GM21360 (cell line): ENCODE measurements at regions not wholly inside any gene's neighbourhood (a gene's known extent, or its start where the extent isn't known, plus 50 kb on each side); places are given as distances from the start of the nearest gene placed in this dataset.
"Not testable (repeated sequence)": the region's sequence is repeated elsewhere in the genome, so short reads cannot be mapped to it uniquely, and the experiment has no call there.

ENCODE experiments used
- ATAC-seq: cut with Tn5 transposase; IDR thresholded peaks from one replicate; pipeline ENCODE4 v1.9.1; 2021; ENCODE audit warnings: mild to moderate bottlenecking, moderate library complexity; ENCODE audit not compliant: unreplicated experiment

DNA sequence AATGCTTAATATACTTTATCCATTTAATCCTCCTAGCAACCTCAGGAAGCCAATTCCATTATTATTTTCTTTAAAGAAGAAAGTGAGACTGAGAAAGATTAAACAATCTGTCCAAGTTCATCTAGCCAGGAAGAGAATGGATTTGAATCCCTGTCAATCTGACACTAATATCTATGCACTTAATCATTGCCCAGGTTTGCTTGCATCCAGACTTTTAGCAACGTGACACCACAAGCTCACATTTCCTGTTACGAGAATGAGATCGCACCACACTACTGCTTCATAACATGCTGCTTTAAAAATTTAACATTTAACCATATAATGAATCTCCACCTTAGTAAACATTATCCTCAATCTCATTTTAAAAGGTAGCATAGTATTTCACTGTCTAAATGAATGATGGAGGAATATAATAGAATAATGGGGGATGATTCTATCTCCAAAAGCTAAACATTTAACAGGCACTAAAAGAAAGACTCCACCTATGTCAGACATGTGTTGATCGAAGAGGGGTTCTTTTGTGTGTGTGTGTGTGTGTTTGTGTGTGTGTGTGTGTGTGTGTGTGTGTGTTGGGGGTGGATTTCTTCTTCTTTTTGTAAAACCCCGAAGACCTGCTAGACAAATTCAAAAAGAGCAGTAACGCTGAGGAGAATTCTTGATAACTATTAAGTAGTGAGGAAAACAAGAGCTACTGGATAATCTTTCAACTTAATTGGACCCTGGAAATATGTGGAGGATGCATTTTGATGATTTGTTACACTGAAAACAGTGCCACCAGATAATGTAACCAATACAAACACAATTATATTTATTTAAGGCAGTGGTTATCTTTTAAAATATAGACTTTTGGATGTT is 138.7 kb upstream of the NR3C1 start:
- ATAC-seq: no peak

DNA sequence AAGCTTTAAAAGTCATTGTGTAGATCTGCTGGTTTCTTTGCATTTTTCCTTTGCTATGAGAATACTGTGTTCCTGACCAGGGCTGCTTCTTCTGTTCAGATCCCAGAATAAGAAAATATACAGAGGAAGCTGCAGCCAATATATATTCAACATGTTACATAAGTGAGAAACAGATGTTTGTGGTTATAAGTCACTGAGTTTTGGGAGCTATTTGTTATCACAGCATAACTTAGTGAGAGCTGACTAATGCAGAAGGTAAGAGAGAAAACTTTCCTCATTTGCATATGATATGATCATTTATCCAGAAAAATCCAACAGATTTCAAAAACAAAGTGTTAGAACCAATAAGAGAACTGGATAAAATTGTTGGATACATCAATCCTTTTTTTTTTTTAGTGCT is 136.3 kb upstream of the NR3C1 start:
- ATAC-seq: no peak

DNA sequence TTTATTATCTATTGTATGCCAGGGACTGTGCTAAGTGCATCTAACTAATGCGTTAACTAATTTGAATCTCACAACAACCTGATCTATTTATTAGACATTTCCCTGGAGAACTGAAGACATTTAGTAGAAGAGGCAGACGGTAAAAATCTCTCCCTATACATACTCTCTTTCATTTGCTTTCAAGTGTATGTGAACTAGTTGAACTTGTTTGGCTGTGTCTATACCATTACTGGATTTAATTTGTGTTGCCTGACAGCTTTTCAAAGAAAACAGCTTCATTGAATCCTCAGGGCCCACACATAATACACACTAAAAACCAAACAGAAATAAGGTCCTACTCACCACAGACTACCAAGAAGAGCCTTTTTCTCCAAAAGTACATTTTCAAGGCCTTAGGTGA is 133.6 kb upstream of the NR3C1 start:
- ATAC-seq: no peak

DNA sequence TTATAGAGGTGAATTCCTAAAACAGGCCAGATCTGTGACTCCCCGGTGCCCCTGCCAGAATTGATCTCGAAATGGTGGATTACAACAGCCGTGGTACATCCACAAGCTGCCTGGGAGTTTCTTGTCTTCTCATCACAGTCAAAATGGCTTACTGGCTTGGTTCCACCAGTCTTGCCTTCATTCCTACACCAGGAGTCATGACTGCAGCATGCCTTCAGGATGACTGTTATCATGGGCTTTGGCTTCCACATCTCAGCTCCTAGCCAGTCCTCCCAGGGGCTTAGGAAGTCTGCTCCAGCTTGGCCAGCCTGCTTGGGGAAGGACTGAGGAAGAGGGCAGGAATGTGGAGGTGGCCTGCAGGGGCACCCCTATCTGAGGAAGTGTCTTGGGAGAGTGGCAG is 132.9 kb upstream of the NR3C1 start:
- no peak for ATAC-seq

DNA sequence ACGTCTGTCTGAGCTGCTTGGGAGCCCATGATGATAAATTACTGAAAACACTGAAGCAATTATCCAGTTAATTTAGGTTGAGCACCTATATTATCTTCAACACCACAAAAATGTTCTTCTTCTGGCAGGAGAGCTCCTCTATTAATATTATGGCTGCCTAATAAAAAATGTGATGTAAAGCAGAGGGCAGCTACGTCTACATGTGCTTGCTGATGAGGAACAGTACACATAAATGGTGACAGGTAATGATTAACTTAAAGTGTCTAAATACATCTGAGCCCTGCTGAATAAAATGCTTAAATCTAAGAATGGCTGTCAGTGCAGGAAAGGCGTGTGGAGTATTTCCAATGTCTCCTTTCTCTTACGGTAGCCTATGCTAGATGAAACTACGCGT is 131.3 kb upstream of the NR3C1 start:
- ATAC-seq: no peak

DNA sequence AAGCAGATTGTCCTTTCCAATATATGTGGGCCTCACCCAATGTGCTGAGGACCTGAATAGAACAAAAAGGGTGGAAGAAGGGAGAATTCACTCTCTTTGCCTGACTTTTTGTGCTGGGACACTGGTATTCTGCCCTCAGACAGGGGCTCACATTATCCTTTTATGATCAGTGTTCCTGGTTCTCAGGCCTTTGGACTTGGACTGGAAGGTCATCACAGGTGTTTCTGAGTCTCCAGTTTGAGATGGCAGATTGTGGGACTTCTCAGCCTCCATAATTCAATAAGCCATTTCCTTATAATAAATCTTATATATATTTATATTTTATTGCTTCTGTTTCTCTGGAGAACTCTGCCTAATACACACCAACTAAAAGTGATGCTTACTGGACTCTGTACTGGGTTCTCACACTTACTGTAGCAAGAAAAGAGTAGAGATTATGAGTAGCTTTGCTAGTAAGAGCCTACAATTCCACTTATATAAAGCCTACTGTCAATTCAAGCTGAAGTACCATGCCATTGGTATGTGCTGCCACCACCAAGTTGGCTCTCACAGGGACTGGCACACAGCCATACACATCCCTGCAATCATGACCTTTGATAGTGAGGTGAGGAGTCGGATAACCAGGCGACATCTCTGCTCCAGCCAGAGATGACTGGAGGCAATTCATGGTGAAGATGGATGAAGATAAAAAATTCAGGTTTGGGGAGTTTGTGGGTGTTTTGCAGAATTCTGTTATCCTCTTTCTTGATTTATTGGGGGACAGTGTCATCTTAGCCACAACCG is 130.7 kb upstream of the NR3C1 start:
- ATAC-seq: no peak

DNA sequence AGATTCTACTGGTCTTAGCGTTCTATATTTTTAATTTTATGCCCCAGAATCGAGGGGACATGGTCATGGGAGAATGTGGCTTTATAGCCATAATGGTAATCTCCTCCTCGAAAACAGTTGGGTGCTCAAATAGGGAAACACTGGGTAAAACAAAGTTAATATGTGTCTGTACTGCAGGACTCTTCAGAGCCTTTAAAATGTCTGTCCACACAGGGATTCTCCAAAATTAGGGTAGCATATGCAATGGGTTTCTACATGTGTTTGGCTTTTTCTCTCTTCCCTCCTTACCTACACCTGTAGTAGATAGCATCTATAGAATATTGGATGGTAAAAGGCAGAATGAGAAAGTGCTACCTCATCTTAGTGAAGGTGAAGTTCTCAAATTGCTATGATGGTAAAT is 130.0 kb upstream of the NR3C1 start:
- ATAC-seq: no peak

DNA sequence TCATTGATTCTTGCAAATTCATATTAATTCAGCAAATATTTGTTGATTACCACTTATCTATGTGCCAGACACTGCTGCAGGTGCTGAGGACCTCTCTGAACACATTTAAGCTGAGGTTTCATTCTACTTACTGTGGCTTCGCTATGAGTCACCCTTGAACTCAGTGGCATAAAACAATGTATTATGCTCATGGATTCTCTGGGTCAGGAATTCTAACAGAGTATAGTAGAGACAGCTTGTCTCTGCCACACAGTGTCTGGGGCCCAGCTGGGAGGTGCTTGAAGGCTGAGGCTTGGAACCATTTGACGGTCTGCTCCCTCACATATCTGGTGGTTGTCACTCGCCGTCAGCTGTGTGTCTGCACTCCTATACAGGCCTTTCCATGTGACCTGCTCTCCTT is 124.3 kb upstream of the NR3C1 start:
- no peak for ATAC-seq

DNA sequence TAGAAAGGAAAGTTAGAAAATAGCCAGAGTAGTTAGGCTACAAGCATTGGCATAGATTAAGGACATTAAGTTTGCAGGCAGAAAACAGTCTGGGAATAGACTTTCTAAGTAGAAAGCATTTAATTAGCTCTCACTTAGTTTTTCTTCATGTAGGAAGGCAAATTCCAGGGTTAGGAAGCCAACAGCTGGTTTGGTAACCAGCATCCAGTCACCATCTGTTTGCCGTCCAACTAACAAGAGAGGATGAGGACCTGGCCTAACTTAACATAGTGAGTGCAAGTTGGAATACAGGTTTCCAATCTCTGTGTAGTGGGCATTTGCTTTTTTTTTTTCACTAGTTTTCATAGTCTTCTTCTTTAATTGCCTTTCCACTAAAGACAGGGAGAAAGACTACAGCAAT is 121.7 kb upstream of the NR3C1 start:
- no peak for ATAC-seq

DNA sequence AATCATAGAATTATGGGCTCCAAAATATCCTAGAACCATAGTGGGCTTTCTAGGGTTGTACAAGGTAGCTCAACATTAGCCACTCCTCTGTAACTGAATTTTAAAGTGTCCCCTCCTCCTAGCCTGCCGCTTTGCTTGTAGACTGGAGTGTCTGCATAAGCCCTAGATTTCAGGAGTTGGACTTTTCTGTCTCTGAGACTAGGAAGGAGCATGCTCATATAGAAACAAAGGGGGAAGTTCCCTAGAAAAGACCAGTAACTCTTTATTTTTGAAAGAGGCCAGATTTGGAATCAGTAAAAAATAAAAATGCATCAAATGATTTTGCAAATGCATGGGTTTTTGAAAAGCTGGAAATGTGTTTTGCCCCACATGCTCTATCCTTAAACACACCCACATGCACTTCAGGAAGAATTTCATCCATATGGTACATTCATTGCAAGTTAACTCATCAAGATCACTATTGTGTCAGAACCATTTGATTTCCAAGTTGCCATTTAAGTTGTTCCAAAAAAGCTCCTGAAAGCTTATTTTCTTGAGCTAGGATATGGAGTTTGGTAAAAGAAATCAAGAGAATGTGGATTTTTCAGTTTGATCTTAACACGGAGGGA is 121.0 kb upstream of the NR3C1 start:
- peak; percentile 59 for ATAC-seq

DNA sequence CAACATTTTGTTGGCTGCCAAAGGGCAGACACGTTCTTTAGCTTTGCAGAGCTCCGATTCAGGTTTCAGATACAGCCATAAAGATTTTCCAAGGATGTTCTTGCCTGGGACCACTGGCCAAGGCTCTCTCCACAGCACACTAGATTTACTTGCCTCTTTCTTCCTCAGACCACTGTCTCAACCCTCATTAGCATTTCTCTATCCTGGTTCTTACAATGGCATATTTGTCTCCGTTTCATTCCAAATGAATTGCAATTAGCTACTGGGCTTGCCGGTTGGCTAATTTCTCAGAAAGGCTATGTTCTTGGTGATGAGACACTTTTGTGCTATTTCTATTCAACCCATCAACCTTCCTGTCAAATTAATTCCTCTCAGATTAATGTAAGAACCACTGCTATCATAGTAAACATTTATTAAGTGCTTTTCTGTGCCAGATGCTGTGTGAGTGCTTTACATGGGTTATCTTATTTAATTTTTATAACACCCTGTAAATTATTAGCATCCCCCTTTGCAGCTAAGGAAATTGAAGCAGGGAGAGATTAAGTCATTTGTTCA is 118.4 kb upstream of the NR3C1 start:
- no peak for ATAC-seq

DNA sequence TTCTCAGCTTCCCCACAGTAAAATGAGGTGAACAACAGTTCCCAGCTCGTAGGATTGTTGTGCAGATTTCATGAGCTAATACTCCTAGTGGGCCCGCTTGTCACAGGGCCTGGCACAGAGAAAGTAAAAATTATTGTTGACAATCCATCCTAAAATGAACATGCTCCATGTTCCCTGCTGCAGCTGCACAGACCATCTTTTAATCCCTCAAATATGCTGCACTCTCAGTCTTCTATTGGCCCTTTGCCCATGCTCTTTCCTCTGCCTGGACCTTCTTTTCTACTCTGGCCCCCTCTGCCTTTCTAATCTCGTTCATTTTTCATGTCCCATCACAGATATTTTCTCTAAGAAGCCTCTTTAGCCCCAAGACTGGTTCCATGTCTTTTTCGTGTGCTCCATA is 117.7 kb upstream of the NR3C1 start:
- no peak for ATAC-seq

DNA sequence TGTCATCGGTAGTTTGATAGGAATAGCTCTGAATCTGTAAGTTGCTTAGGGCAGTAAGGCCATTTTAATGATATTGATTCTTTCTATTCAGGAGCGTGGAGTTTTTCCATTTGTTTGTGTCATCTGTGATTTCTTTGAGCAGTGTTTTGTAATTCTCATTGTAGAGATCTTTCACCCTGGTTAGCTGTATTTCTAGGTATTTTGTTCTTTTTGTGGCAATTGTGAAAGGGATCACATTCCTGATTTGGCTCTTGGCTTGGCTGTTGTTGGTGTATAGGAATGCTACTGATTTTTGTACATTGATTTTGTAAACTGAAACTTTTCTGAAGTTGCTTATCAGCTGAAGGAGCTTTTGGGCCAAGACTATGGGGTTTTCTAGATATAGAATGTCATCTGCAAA is 115.7 kb upstream of the NR3C1 start:
- ATAC-seq: not testable (repeated sequence)

DNA sequence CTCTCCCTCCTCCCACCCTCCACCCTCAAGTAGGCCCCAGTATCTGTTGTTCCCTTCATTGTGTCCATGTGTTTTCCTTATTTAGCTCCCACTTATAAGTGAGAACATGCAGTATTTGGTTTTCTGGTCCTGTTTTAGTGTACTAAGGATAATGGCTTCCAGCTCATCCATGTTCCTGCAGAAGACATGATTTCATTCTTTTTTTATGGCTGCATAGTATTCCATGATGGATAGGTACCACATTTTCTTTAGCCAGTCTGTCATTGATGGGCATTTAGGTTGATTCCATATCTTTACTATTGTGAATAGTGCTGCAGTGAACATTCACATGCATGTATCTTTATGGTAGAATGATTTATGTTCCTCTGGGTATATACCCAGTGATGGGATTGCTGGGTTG is 114.3 kb upstream of the NR3C1 start:
- not testable (repeated sequence) for ATAC-seq

DNA sequence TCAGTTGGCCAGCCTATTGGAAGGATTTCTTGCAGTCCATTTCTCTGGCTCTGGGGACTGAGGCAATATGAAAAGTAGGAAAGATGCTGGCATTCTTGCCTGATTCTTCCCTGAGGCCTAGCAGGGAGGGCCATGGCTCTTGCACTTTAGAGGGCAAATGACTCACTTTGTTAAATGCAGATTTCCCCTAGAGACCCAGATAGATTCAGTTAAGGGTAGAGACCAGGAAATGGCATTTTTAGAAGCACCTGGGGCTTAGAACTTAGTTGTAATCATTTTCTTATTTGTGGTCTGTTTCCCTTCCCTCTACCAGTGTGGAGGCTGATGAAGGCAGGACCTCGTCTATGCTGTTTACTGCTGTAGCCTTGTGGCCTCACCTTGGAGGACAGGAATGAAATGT is 112.8 kb upstream of the NR3C1 start:
- ATAC-seq: no peak

DNA sequence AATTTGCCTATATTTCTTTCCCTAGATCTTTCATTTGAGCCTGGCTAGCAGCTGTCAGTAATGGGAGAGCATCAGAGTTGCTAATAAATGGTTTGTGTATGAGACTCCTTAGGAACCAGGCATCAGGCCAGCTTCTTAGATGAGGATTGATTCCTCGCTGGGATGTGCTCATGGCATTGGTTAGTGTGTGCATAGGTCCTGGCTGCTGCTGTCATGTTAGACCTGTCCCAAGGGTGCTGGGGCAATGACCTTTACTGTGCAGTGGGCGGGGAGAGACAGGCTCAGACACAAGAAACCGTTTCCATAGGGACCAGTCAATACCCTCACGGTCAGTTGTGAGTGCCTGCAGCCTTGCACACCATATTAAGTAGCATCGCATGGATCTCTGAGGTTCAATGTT is 112.3 kb upstream of the NR3C1 start:
- ATAC-seq: no peak

DNA sequence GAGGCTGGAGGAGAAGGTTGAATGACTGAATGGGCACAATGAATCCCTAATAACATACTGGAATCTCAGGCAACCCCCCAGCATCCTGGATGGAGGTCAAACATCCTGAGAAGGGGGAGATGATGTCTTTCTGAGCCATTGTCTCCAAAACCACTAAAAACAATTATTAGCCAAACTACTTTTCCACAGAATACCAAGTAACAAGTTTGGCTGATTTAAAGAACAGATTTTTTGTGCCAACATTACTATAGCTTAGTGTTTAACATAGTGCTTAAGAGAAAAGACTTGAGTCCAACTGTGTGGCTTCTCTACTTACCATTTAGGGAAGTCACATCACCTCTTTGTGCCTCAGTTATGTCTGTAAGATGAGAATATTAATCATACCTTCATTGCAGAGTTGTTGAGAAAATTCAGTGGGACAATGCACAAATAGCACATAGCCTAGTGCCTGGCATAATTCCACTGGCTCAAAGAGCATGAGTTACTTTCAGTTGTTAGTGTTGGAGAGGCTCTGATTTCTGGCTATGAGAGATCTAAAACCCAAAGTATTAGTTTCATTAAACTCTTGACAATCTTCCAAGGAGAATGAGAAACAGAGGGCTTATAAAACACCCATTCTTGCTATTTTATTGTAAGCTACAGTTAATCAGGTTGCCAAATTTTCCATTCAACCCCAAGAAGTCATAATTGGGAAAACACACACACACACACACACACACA is 111.3 kb upstream of the NR3C1 start:
- ATAC-seq: no peak

DNA sequence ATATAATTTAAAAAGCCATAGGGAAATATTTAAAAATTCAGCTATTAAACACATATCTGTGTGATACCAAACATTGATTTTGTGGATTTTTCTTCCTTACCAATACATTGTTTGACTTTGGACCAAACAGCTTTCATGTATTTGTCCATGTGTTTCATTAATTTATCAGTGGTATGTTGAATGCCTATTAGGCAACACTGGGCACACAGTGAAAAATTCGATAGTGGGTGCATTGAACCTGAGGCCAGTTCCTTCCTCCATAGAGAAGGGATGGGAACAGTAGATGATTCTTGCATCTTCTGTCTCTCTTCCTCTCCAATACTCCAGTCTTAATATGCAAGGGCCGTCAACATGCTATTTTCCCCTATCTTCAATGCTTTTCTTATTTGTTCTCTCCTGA is 110.2 kb upstream of the NR3C1 start:
- ATAC-seq: no peak

DNA sequence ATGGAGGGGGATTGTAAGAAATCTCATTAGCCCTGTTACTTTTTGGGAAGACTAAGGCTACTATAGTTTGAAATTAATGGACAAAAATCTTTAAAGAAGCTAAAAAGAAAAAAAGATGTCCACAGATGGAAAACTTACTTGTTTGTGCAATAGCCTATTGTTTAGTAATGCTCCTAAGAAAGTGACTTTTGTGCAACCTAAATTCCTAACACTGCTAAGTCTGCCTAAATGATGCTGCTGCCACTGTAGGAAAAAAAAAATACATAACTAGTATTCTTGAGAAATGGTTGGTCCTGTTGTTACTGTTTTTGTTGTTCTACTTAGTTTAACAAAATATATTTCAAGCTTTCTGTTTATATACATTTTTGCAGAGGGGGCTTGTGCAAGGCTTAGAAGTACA is 108.2 kb upstream of the NR3C1 start:
- ATAC-seq: no peak

DNA sequence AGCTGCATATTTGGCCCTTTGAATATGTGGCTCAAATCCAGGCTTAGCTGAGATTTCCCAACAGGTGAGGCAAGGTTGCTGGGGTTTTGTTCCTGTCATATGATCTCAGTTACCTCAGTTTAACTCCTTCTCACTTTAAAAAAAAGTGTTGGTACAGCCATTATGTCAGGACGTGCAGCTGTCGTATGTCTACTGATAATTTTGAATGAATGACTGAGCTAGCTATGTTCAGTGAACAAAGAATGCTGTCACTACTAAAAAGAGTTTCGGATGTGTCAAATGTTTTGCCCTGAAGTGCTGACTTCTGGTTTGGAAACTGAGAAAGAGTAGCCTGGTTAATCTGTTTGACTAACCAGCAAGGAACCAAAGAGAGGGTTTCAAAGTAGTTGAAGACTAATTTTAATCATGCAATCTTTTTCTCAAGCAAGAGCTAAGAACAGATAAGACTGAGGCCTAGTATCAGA is 106.3 kb upstream of the NR3C1 start:
- ATAC-seq: peak; percentile 94
